Chondrocyte (in vitro differentiated cells): ENCODE measurements at regions not wholly inside any gene's neighbourhood (a gene's known extent, or its start where the extent isn't known, plus 50 kb on each side); places are given as distances from the start of the nearest gene placed in this dataset.

Source experiments
- DNase-seq: peaks from one replicate; pipeline ENCODE4 v3.0.0; 2021; ENCODE audit warnings: mixed read lengths, low spot score
- H3K27ac Mint-ChIP-seq: one replicate; pipeline ENCODE4 v1.8.0; 2021; ENCODE audit warnings: mild to moderate bottlenecking, moderate library complexity, mixed read lengths; ENCODE audit not compliant: unreplicated experiment
- H3K27me3 Mint-ChIP-seq: 2 replicates; pipeline ENCODE4 v1.8.0; 2021; ENCODE audit warnings: low read depth, mixed read lengths
- H3K36me3 Mint-ChIP-seq: 2 replicates; pipeline ENCODE4 v1.8.0; 2021; ENCODE audit warnings: low read depth, mixed read lengths
- H3K4me1 Mint-ChIP-seq: 2 replicates; pipeline ENCODE4 v1.8.0; 2021; ENCODE audit warnings: low read depth, mild to moderate bottlenecking, mixed read lengths
- H3K4me3 Mint-ChIP-seq: one replicate; pipeline ENCODE4 v1.8.0; 2021; ENCODE audit warnings: mild to moderate bottlenecking, moderate library complexity, mixed read lengths; ENCODE audit not compliant: unreplicated experiment
- H3K9me3 Mint-ChIP-seq: 2 replicates; pipeline ENCODE4 v1.8.0; 2021; ENCODE audit warnings: low read depth, mixed read lengths
- CTCF ChIP-seq: fragments of 200-600 bp; sonication (generic); IDR thresholded peaks from 2 replicates; pipeline ENCODE4 v1.5.0; 2021; ENCODE audit warnings: antibody characterized with exemption, mild to moderate bottlenecking, moderate library complexity

- Mint-ChIP-seq H3K27me3 (peaks cover 6% of the 10 kb centered on the region), H3K36me3 (no peaks in the 10 kb centered on the region), H3K27ac (no peak overlapping the region), H3K4me1 (no peaks in the 10 kb centered on the region), H3K4me3 (no peak overlapping the region), H3K9me3 (no peaks in the 10 kb centered on the region)
- no peak for TF ChIP-seq CTCF
- no peak for DNase-seq
Observed at GRCh38 chr1:73180397-73181189, 898.3 kb upstream of the NEGR1 start.

GRCh38 chr1:73176902-73177301 lies 894.6 kb upstream of the NEGR1 start:
- DNase-seq: no peak
- no peak overlapping the region for H3K4me3 Mint-ChIP-seq
- H3K9me3 Mint-ChIP-seq: peaks cover 2% of the 10 kb centered on the region
- no peaks in the 10 kb centered on the region for H3K36me3 Mint-ChIP-seq
- H3K27me3 Mint-ChIP-seq: no peaks in the 10 kb centered on the region
- no peaks in the 10 kb centered on the region for H3K4me1 Mint-ChIP-seq
- H3K27ac Mint-ChIP-seq: no peak overlapping the region
- TF ChIP-seq CTCF: no peak

- peaks cover 2% of the 10 kb centered on the region for H3K27me3 Mint-ChIP-seq
- no peaks in the 10 kb centered on the region for H3K9me3 Mint-ChIP-seq
- no peak overlapping the region for H3K4me3 Mint-ChIP-seq
- H3K4me1 Mint-ChIP-seq: no peaks in the 10 kb centered on the region
- H3K36me3 Mint-ChIP-seq: no peaks in the 10 kb centered on the region
- no peak for DNase-seq
- H3K27ac Mint-ChIP-seq: no peak overlapping the region
- TF ChIP-seq CTCF: no peak
Observed at GRCh38 chr1:73167009-73167657, 884.8 kb upstream of the NEGR1 start.

- Mint-ChIP-seq H3K4me1 (no peaks in the 10 kb centered on the region), H3K27ac (no peak overlapping the region), H3K9me3 (no peaks in the 10 kb centered on the region), H3K4me3 (no peak overlapping the region), H3K27me3 (peaks cover 7% of the 10 kb centered on the region), H3K36me3 (no peaks in the 10 kb centered on the region)
- DNase-seq: no peak
- no peak for TF ChIP-seq CTCF
Observed at GRCh38 chr1:73162564-73162963, 880.2 kb upstream of the NEGR1 start.

- Mint-ChIP-seq H3K27me3 (peaks cover 7% of the 10 kb centered on the region), H3K36me3 (no peaks in the 10 kb centered on the region), H3K9me3 (peaks cover 5% of the 10 kb centered on the region), H3K27ac (no peak overlapping the region), H3K4me1 (no peaks in the 10 kb centered on the region), H3K4me3 (no peak overlapping the region)
- DNase-seq: no peak
- no peak for TF ChIP-seq CTCF
Observed at GRCh38 chr1:73161418-73161817, 879.1 kb upstream of the NEGR1 start.
